ENCODE measurements at regions not wholly inside any gene's neighbourhood (a gene's known extent, or its start where the extent isn't known, plus 50 kb on each side); places are given as distances from the start of the nearest gene placed in this dataset.

- no peak for DNase-seq (ENCODE audit: low spot score in 2 of 2)
- no peaks in the 10 kb centered on the region for H3K36me3 ChIP-seq (replicated peaks)
- H3K27me3 ChIP-seq (ENCODE audit: low read depth), result no peaks in the 10 kb centered on the region
- no peaks in the 10 kb centered on the region for H3K9me3 ChIP-seq
- H3K4me1 ChIP-seq, result no peaks in the 10 kb centered on the region
- no peak overlapping the region for H3K4me3 ChIP-seq
- in situ Hi-C loops (cut with MboI; ENCODE audit: low sequenced_read_pairs), result no loop called here
These were observed 407.0 kb downstream of the ENC1 start for GRCh38 chr5:74233571-74233970.

GRCh38 chr5:74233091-74233490 lies 407.4 kb downstream of the ENC1 start:
- H3K4me3 ChIP-seq, result no peak overlapping the region
- in situ Hi-C loops (cut with MboI; ENCODE audit: low sequenced_read_pairs), result no loop called here
- H3K27me3 ChIP-seq (ENCODE audit: low read depth), result 0 out of 2 replicates have a peak, but pooled peaks cover 3% of the 10 kb centered on the region
- no peaks in the 10 kb centered on the region for H3K9me3 ChIP-seq
- DNase-seq (ENCODE audit: low spot score in 2 of 2), result no peak
- no peaks in the 10 kb centered on the region for H3K4me1 ChIP-seq
- H3K36me3 ChIP-seq (replicated peaks), result no peaks in the 10 kb centered on the region

- no peak overlapping the region for H3K4me3 ChIP-seq
- no peaks in the 10 kb centered on the region for H3K4me1 ChIP-seq
- no peak for DNase-seq (ENCODE audit: low spot score in 2 of 2)
- H3K9me3 ChIP-seq, result no peaks in the 10 kb centered on the region
- in situ Hi-C loops (cut with MboI; ENCODE audit: low sequenced_read_pairs), result no loop called here
- 0 out of 2 replicates have a peak, but pooled peaks cover 3% of the 10 kb centered on the region for H3K27me3 ChIP-seq (ENCODE audit: low read depth)
- no peaks in the 10 kb centered on the region for H3K36me3 ChIP-seq (replicated peaks)
These were observed 408.3 kb downstream of the ENC1 start for GRCh38 chr5:74232276-74232675.

- DNase-seq (ENCODE audit: low spot score in 2 of 2), result no peak
- in situ Hi-C loops (cut with MboI; ENCODE audit: low sequenced_read_pairs), result no loop called here
- 0 out of 2 replicates have a peak, but pooled peaks cover 3% of the 10 kb centered on the region for H3K27me3 ChIP-seq (ENCODE audit: low read depth)
These were observed 408.8 kb downstream of the ENC1 start for GRCh38 chr5:74231697-74232096.

GRCh38 chr5:74226716-74227485 lies 413.6 kb downstream of the ENC1 start:
- in situ Hi-C loops (cut with MboI; ENCODE audit: low sequenced_read_pairs), result no loop called here
- Histone ChIP-seq H3K4me3 (no peak overlapping the region), H3K27me3 (ENCODE audit: low read depth) (0 out of 2 replicates have a peak, but pooled peaks cover 3% of the 10 kb centered on the region), H3K9me3 (no peaks in the 10 kb centered on the region), H3K36me3 (replicated peaks) (no peaks in the 10 kb centered on the region), H3K4me1 (no peaks in the 10 kb centered on the region)
- DNase-seq (ENCODE audit: low spot score in 2 of 2), result no peak

More at GRCh38 chr5:74231697-74232096, 408.8 kb downstream of the ENC1 start:
- Histone ChIP-seq H3K9me3 (no peaks in the 10 kb centered on the region), H3K4me3 (no peak overlapping the region), H3K4me1 (no peaks in the 10 kb centered on the region), H3K36me3 (replicated peaks) (no peaks in the 10 kb centered on the region)

- Histone ChIP-seq H3K36me3 (replicated peaks) (no peaks in the 10 kb centered on the region), H3K4me3 (no peak overlapping the region), H3K27me3 (ENCODE audit: low read depth) (0 out of 2 replicates have a peak, but pooled peaks cover 3% of the 10 kb centered on the region), H3K9me3 (no peaks in the 10 kb centered on the region), H3K4me1 (no peaks in the 10 kb centered on the region)
- in situ Hi-C loops (cut with MboI; ENCODE audit: low sequenced_read_pairs), result no loop called here
- no peak for DNase-seq (ENCODE audit: low spot score in 2 of 2)
These were observed 414.9 kb downstream of the ENC1 start for GRCh38 chr5:74225587-74225986.

GRCh38 chr5:74224331-74224730 lies 416.2 kb downstream of the ENC1 start:
- DNase-seq (ENCODE audit: low spot score in 2 of 2), result no peak
- Histone ChIP-seq H3K9me3 (no peaks in the 10 kb centered on the region), H3K27me3 (ENCODE audit: low read depth) (0 out of 2 replicates have a peak, but pooled peaks cover 3% of the 10 kb centered on the region), H3K36me3 (replicated peaks) (no peaks in the 10 kb centered on the region), H3K4me3 (no peak overlapping the region), H3K4me1 (no peaks in the 10 kb centered on the region)
- in situ Hi-C loops (cut with MboI; ENCODE audit: low sequenced_read_pairs), result no loop called here

- H3K4me3 ChIP-seq, result no peak overlapping the region
- in situ Hi-C loops (cut with MboI; ENCODE audit: low sequenced_read_pairs), result no loop called here
- H3K36me3 ChIP-seq (replicated peaks), result no peaks in the 10 kb centered on the region
These were observed 417.7 kb downstream of the ENC1 start for GRCh38 chr5:74222806-74223205.

GRCh38 chr5:74221413-74221812 lies 419.1 kb downstream of the ENC1 start:
- Histone ChIP-seq H3K27me3 (ENCODE audit: low read depth) (no peaks in the 10 kb centered on the region), H3K36me3 (replicated peaks) (no peaks in the 10 kb centered on the region), H3K9me3 (no peaks in the 10 kb centered on the region), H3K4me1 (no peaks in the 10 kb centered on the region), H3K4me3 (no peak overlapping the region)
- in situ Hi-C loops (cut with MboI; ENCODE audit: low sequenced_read_pairs), result no loop called here
- no peak for DNase-seq (ENCODE audit: low spot score in 2 of 2)

More at GRCh38 chr5:74222806-74223205, 417.7 kb downstream of the ENC1 start:
- H3K9me3 ChIP-seq, result no peaks in the 10 kb centered on the region
- DNase-seq (ENCODE audit: low spot score in 2 of 2), result no peak
- no peaks in the 10 kb centered on the region for H3K4me1 ChIP-seq
- H3K27me3 ChIP-seq (ENCODE audit: low read depth), result no peaks in the 10 kb centered on the region

- Histone ChIP-seq H3K27me3 (ENCODE audit: low read depth) (no peaks in the 10 kb centered on the region), H3K4me1 (no peaks in the 10 kb centered on the region)
- in situ Hi-C loops (cut with MboI; ENCODE audit: low sequenced_read_pairs), result no loop called here
These were observed 424.5 kb downstream of the ENC1 start for GRCh38 chr5:74216012-74216411.

GRCh38 chr5:74212336-74212735 lies 428.2 kb downstream of the ENC1 start:
- no peaks in the 10 kb centered on the region for H3K9me3 ChIP-seq
- no peak overlapping the region for H3K4me3 ChIP-seq
- no peaks in the 10 kb centered on the region; the same call in 1 of the 2 replicates for H3K27me3 ChIP-seq (ENCODE audit: low read depth)
- H3K36me3 ChIP-seq (replicated peaks), result no peaks in the 10 kb centered on the region
- in situ Hi-C loops (cut with MboI; ENCODE audit: low sequenced_read_pairs), result no loop called here
- peak in 1 of 2 experiments; percentile 29 for DNase-seq (ENCODE audit: low spot score in 2 of 2)
- no peaks in the 10 kb centered on the region for H3K4me1 ChIP-seq

More at GRCh38 chr5:74216012-74216411, 424.5 kb downstream of the ENC1 start:
- no peak for DNase-seq (ENCODE audit: low spot score in 2 of 2)
- no peaks in the 10 kb centered on the region for H3K9me3 ChIP-seq
- H3K4me3 ChIP-seq, result no peak overlapping the region
- H3K36me3 ChIP-seq (replicated peaks), result no peaks in the 10 kb centered on the region

- in situ Hi-C loops (cut with MboI; ENCODE audit: low sequenced_read_pairs), result no loop called here
- H3K4me1 ChIP-seq, result peaks cover 6% of the 10 kb centered on the region
- H3K27me3 ChIP-seq (ENCODE audit: low read depth), result peaks cover 2% of the 10 kb centered on the region
- H3K9me3 ChIP-seq, result no peaks in the 10 kb centered on the region
- DNase-seq (ENCODE audit: low spot score in 2 of 2), result no peak
- H3K4me3 ChIP-seq, result no peak overlapping the region
- H3K36me3 ChIP-seq (replicated peaks), result no peaks in the 10 kb centered on the region
These were observed 431.0 kb downstream of the ENC1 start for GRCh38 chr5:74209571-74209970.

GRCh38 chr5:74206579-74207550 lies 433.7 kb downstream of the ENC1 start:
- no peaks in the 10 kb centered on the region for H3K36me3 ChIP-seq (replicated peaks)
- H3K9me3 ChIP-seq, result no peaks in the 10 kb centered on the region
- peaks cover 3% of the 10 kb centered on the region for H3K27me3 ChIP-seq (ENCODE audit: low read depth)
- peak; percentile 40 to 63 for DNase-seq (ENCODE audit: low spot score in 2 of 2)
- no peak overlapping the region for H3K4me3 ChIP-seq
- in situ Hi-C loops (cut with MboI; ENCODE audit: low sequenced_read_pairs), result no loop called here
- H3K4me1 ChIP-seq, result peaks cover 6% of the 10 kb centered on the region
